Astrocyte (in vitro differentiated cells and primary cell): ENCODE measurements at regions not wholly inside any gene's neighbourhood (a gene's known extent, or its start where the extent isn't known, plus 50 kb on each side); places are given as distances from the start of the nearest gene placed in this dataset.

Source experiments
- DNase-seq: peaks from one replicate; pipeline ENCODE4 v3.0.0-alpha.2; 2010; ENCODE audit warnings: low read depth
- FAIRE-seq: peaks from 2 replicates; lab custom pipeline; 2011; peaks lifted over from hg19 to GRCh38; lab: Jason Lieb, UNC
- H2AFZ ChIP-seq: 2 replicates; pipeline ENCODE4 v1.6.0; 2012; ENCODE audit warnings: low read depth, low read length, inconsistent platforms
- H3K27ac ChIP-seq: 2 replicates; pipeline ENCODE4 v1.5.1; 2011; ENCODE audit warnings: low read depth, low read length, inconsistent platforms
- H3K27me3 ChIP-seq: 2 replicates; pipeline ENCODE4 v1.6.0; 2011; ENCODE audit warnings: low read length, inconsistent platforms; ENCODE audit not compliant: insufficient read depth
- H3K36me3 ChIP-seq: 2 replicates; pipeline ENCODE4 v1.5.1; 2011; ENCODE audit warnings: low read length, inconsistent platforms; ENCODE audit not compliant: insufficient read depth
- H3K4me1 ChIP-seq: 2 replicates; pipeline ENCODE4 v1.5.1; 2011; ENCODE audit warnings: low read length, inconsistent platforms; ENCODE audit not compliant: insufficient read depth
- H3K4me2 ChIP-seq: 2 replicates; pipeline ENCODE4 v1.6.0; 2012; ENCODE audit warnings: low read length, inconsistent platforms
- H3K4me3 ChIP-seq: 2 replicates; pipeline ENCODE4 v1.5.1; 2011; ENCODE audit warnings: low read depth, mild to moderate bottlenecking, low read length, inconsistent platforms; ENCODE audit not compliant: insufficient read depth
- H3K79me2 ChIP-seq: 2 replicates; pipeline ENCODE4 v1.6.0; 2012; ENCODE audit warnings: mild to moderate bottlenecking, low read length, inconsistent platforms; ENCODE audit not compliant: insufficient read depth
- H3K9ac ChIP-seq: 2 replicates; pipeline ENCODE4 v1.6.0; 2012; ENCODE audit warnings: mild to moderate bottlenecking, low read length, inconsistent platforms
- H3K9me3 ChIP-seq: 2 replicates; pipeline ENCODE4 v1.5.1; 2012; ENCODE audit warnings: low read depth, mild to moderate bottlenecking, low read length, inconsistent platforms; ENCODE audit not compliant: insufficient read depth
- H4K20me1 ChIP-seq: 2 replicates; pipeline ENCODE4 v1.6.0; 2012; ENCODE audit warnings: low read length, inconsistent platforms; ENCODE audit not compliant: insufficient read depth
- H3K27ac Mint-ChIP-seq: one replicate; pipeline ENCODE4 v1.8.0; 2021; ENCODE audit warnings: mild to moderate bottlenecking, mixed read lengths; ENCODE audit not compliant: unreplicated experiment
- H3K27me3 Mint-ChIP-seq: one replicate; pipeline ENCODE4 v1.8.0; 2021; ENCODE audit warnings: low read depth, mixed read lengths; ENCODE audit not compliant: unreplicated experiment
- H3K36me3 Mint-ChIP-seq: one replicate; pipeline ENCODE4 v1.8.0; 2021; ENCODE audit warnings: low read depth, mixed read lengths; ENCODE audit not compliant: unreplicated experiment
- H3K4me1 Mint-ChIP-seq: one replicate; pipeline ENCODE4 v1.8.0; 2021; ENCODE audit warnings: low read depth, mixed read lengths; ENCODE audit not compliant: unreplicated experiment
- H3K4me3 Mint-ChIP-seq: one replicate; pipeline ENCODE4 v1.8.0; 2021; ENCODE audit warnings: mild to moderate bottlenecking, moderate library complexity, mixed read lengths; ENCODE audit not compliant: unreplicated experiment
- H3K9me3 Mint-ChIP-seq: one replicate; pipeline ENCODE4 v1.8.0; 2021; ENCODE audit warnings: mild to moderate bottlenecking, mixed read lengths; ENCODE audit not compliant: unreplicated experiment
- CTCF ChIP-seq: IDR thresholded peaks from 2 replicates; pipeline ENCODE4 v1.5.1; 2011; ENCODE audit warnings: low read depth, mild to moderate bottlenecking, inconsistent platforms, low read length, moderate library complexity; ENCODE audit not compliant: insufficient read depth
- EZH2 ChIP-seq: IDR thresholded peaks from 2 replicates; pipeline ENCODE4 v1.6.1; 2012; ENCODE audit warnings: mild to moderate bottlenecking, low read length, inconsistent platforms; ENCODE audit not compliant: insufficient read depth

- H3K27me3 Mint-ChIP-seq = no peaks in the 10 kb centered on the region
- Histone ChIP-seq H3K36me3 (no peaks in the 10 kb centered on the region), H3K27me3 (no peaks in the 10 kb centered on the region), H3K4me1 (no peaks in the 10 kb centered on the region), H3K9me3 (no peaks in the 10 kb centered on the region), H3K79me2 (no peaks in the 10 kb centered on the region), H3K4me3 (no peak overlapping the region), H3K4me2 (no peak overlapping the region), H2AFZ (no peak overlapping the region), H3K27ac (no peak overlapping the region), H4K20me1 (no peaks in the 10 kb centered on the region), H3K9ac (no peak overlapping the region)
- TF ChIP-seq CTCF = no peak
- no peak for TF ChIP-seq EZH2
- no peak for DNase-seq
- no peak for FAIRE-seq
- peaks cover under 1% of the 10 kb centered on the region for H3K4me1 Mint-ChIP-seq
- H3K9me3 Mint-ChIP-seq = no peaks in the 10 kb centered on the region
- no peak overlapping the region for H3K4me3 Mint-ChIP-seq
- no peaks in the 10 kb centered on the region for H3K36me3 Mint-ChIP-seq
- H3K27ac Mint-ChIP-seq = no peak overlapping the region
These were observed 458.9 kb downstream of the PRR16 start for GRCh38 chr5:120923026-120923425.

GRCh38 chr5:120926471-120926870 lies 462.4 kb downstream of the PRR16 start:
- no peak overlapping the region for H3K9ac ChIP-seq
- no peak overlapping the region for H3K4me3 ChIP-seq
- no peak overlapping the region for H2AFZ ChIP-seq
- no peak overlapping the region for H3K4me3 Mint-ChIP-seq
- H4K20me1 ChIP-seq = no peaks in the 10 kb centered on the region
- no peaks in the 10 kb centered on the region for H3K9me3 Mint-ChIP-seq
- no peak overlapping the region for H3K27ac ChIP-seq
- no peaks in the 10 kb centered on the region for H3K36me3 ChIP-seq
- DNase-seq = no peak
- H3K4me1 ChIP-seq = no peaks in the 10 kb centered on the region
- H3K4me1 Mint-ChIP-seq = peaks cover 1% of the 10 kb centered on the region
- H3K27me3 Mint-ChIP-seq = no peaks in the 10 kb centered on the region
- H3K9me3 ChIP-seq = no peaks in the 10 kb centered on the region
- no peak overlapping the region for H3K27ac Mint-ChIP-seq
- H3K4me2 ChIP-seq = no peak overlapping the region
- H3K27me3 ChIP-seq = no peaks in the 10 kb centered on the region
- no peak for TF ChIP-seq EZH2
- no peak for TF ChIP-seq CTCF
- no peaks in the 10 kb centered on the region for H3K36me3 Mint-ChIP-seq
- H3K79me2 ChIP-seq = no peaks in the 10 kb centered on the region
- no peak for FAIRE-seq

- H3K9ac ChIP-seq = no peak overlapping the region
- H3K27ac ChIP-seq = no peak overlapping the region
- DNase-seq (no peak), FAIRE-seq (no peak)
- Mint-ChIP-seq H3K27ac (peak overlapping the region; percentile 22), H3K4me3 (no peak overlapping the region), H3K4me1 (peaks cover 1% of the 10 kb centered on the region), H3K36me3 (no peaks in the 10 kb centered on the region), H3K27me3 (no peaks in the 10 kb centered on the region), H3K9me3 (no peaks in the 10 kb centered on the region)
- H3K4me3 ChIP-seq = no peak overlapping the region
- no peaks in the 10 kb centered on the region for H3K4me1 ChIP-seq
- H3K27me3 ChIP-seq = no peaks in the 10 kb centered on the region
- no peak overlapping the region for H3K4me2 ChIP-seq
- H2AFZ ChIP-seq = no peak overlapping the region
- no peaks in the 10 kb centered on the region for H3K36me3 ChIP-seq
- no peak for TF ChIP-seq CTCF
- no peak for TF ChIP-seq EZH2
- H4K20me1 ChIP-seq = no peaks in the 10 kb centered on the region
- no peaks in the 10 kb centered on the region for H3K79me2 ChIP-seq
- no peaks in the 10 kb centered on the region for H3K9me3 ChIP-seq
These were observed 463.9 kb downstream of the PRR16 start for GRCh38 chr5:120927950-120928530.
